ENCODE measurements at regions not wholly inside any gene's neighbourhood (a gene's known extent, or its start where the extent isn't known, plus 50 kb on each side); places are given as distances from the start of the nearest gene placed in this dataset.

- H3K36me3 ChIP-seq = no peaks in the 10 kb centered on the region
- no peak for DNase-seq
- intact Hi-C loops (cut with DNase I; ENCODE audit: low total_unique reads) = no loop called here
- H3K4me3 ChIP-seq = no peak overlapping the region
- WGBS, 5 donors = 80 to 88% (median 84%) methylated on average over 6 of the region's 6 CpGs
- H3K9me3 ChIP-seq = peaks cover 0 to 3% (median 0%) of the 10 kb centered on the region in 8 donors
- H3K27ac ChIP-seq = no peak overlapping the region
- H3K4me1 ChIP-seq = no peaks in the 10 kb centered on the region
- H3K27me3 ChIP-seq (replicated peaks in 1 of 7) = peaks cover 0 to 13% (median 0%) of the 10 kb centered on the region in 7 donors
- TF ChIP-seq CTCF (IDR thresholded peaks at IDR 0.05 in 8 of 11, conservative IDR thresholded peaks at IDR 0.05 in 3 of 11) = no peak
- TF ChIP-seq POLR2A (IDR thresholded peaks at IDR 0.05) = no peak
- TF ChIP-seq POLR2AphosphoS5 (IDR thresholded peaks at IDR 0.05) = no peak
Observed at GRCh38 chr10:125565046-125565445, 117.9 kb downstream of the TEX36 start.

- no peak overlapping the region for H3K4me3 ChIP-seq
- intact Hi-C loops (cut with DNase I; ENCODE audit: low total_unique reads) = no loop called here
- H3K27me3 ChIP-seq (replicated peaks in 1 of 7) = peaks cover 0 to 13% (median 0%) of the 10 kb centered on the region in 7 donors
- 61 to 88% (median 80%) methylated on average over 3 of the region's 3 CpGs for WGBS, 5 donors
- peaks cover 0 to 3% (median 0%) of the 10 kb centered on the region in 8 donors for H3K9me3 ChIP-seq
- no peaks in the 10 kb centered on the region for H3K36me3 ChIP-seq
- TF ChIP-seq POLR2A (IDR thresholded peaks at IDR 0.05) (no peak), CTCF (IDR thresholded peaks at IDR 0.05 in 8 of 11, conservative IDR thresholded peaks at IDR 0.05 in 3 of 11) (no peak), POLR2AphosphoS5 (IDR thresholded peaks at IDR 0.05) (no peak)
- DNase-seq = no peak
- no peaks in the 10 kb centered on the region for H3K4me1 ChIP-seq
- H3K27ac ChIP-seq = no peak overlapping the region
Observed at GRCh38 chr10:125564570-125564969, 118.4 kb downstream of the TEX36 start.

GRCh38 chr10:125562737-125563136 lies 120.2 kb downstream of the TEX36 start:
- Histone ChIP-seq H3K4me3 (no peak overlapping the region), H3K9me3 (peaks cover 0 to 3% (median 0%) of the 10 kb centered on the region in 8 donors), H3K27ac (no peak overlapping the region), H3K27me3 (replicated peaks in 1 of 7) (peaks cover 0 to 12% (median 0%) of the 10 kb centered on the region in 7 donors), H3K36me3 (no peaks in the 10 kb centered on the region), H3K4me1 (no peaks in the 10 kb centered on the region)
- TF ChIP-seq POLR2AphosphoS5 (IDR thresholded peaks at IDR 0.05) (no peak), CTCF (IDR thresholded peaks at IDR 0.05 in 8 of 11, conservative IDR thresholded peaks at IDR 0.05 in 3 of 11) (no peak), POLR2A (IDR thresholded peaks at IDR 0.05) (no peak)
- intact Hi-C loops (cut with DNase I; ENCODE audit: low total_unique reads) = no loop called here
- 81 to 88% (median 83%) methylated on average over 4 of the region's 4 CpGs for WGBS, 5 donors
- no peak for DNase-seq

GRCh38 chr10:125560947-125561346 lies 122.0 kb downstream of the TEX36 start:
- Histone ChIP-seq H3K9me3 (peaks cover 0 to 3% (median 0%) of the 10 kb centered on the region in 8 donors), H3K27ac (no peak overlapping the region), H3K4me1 (no peaks in the 10 kb centered on the region), H3K27me3 (replicated peaks in 1 of 7) (peaks cover 0 to 21% (median 0%) of the 10 kb centered on the region in 7 donors), H3K4me3 (no peak overlapping the region), H3K36me3 (no peaks in the 10 kb centered on the region)
- intact Hi-C loops (cut with DNase I; ENCODE audit: low total_unique reads) = no loop called here
- no peak for DNase-seq
- TF ChIP-seq POLR2A (IDR thresholded peaks at IDR 0.05) = no peak
- 92 to 98% (median 96%) methylated on average over 2 of the region's 2 CpGs for WGBS, 5 donors

GRCh38 chr10:125559210-125559609 lies 123.8 kb downstream of the TEX36 start:
- Histone ChIP-seq H3K36me3 (no peaks in the 10 kb centered on the region), H3K9me3 (peaks cover 0 to 3% (median 0%) of the 10 kb centered on the region in 8 donors), H3K4me1 (no peaks in the 10 kb centered on the region), H3K27ac (no peak overlapping the region), H3K27me3 (replicated peaks in 1 of 7) (peaks cover 0 to 24% (median 0%) of the 10 kb centered on the region in 7 donors), H3K4me3 (no peak overlapping the region)
- TF ChIP-seq CTCF (IDR thresholded peaks at IDR 0.05 in 8 of 11, conservative IDR thresholded peaks at IDR 0.05 in 3 of 11) (no peak), POLR2AphosphoS5 (IDR thresholded peaks at IDR 0.05) (no peak), POLR2A (IDR thresholded peaks at IDR 0.05) (no peak)
- DNase-seq = no peak
- 26 to 71% (median 39%) methylated on average over 2 of the region's 2 CpGs for WGBS, 5 donors
- intact Hi-C loops (cut with DNase I; ENCODE audit: low total_unique reads) = no loop called here
